Activated naive CD4-positive, alpha-beta T cell treated with anti-CD3 and anti-CD28 coated beads, Interleukin-2, amount 50 U/mL, for 24 hours (primary cell): ENCODE measurements at regions not wholly inside any gene's neighbourhood (a gene's known extent, or its start where the extent isn't known, plus 50 kb on each side); places are given as distances from the start of the nearest gene placed in this dataset.
A peak's percentile ranks its signal among the peaks of the same experiment; 100 is the strongest.

Source experiments
- H3K27ac Mint-ChIP-seq: one replicate; pipeline ENCODE4 v1.8.0; 2021; ENCODE audit warnings: mild to moderate bottlenecking, mixed read lengths
- H3K27me3 Mint-ChIP-seq: one replicate; pipeline ENCODE4 v1.8.0; 2021; ENCODE audit warnings: mixed read lengths
- H3K36me3 Mint-ChIP-seq: one replicate; pipeline ENCODE4 v1.8.0; 2021; ENCODE audit warnings: mixed read lengths
- H3K4me1 Mint-ChIP-seq: one replicate; pipeline ENCODE4 v1.8.0; 2021; ENCODE audit warnings: mixed read lengths
- H3K4me3 Mint-ChIP-seq: one replicate; pipeline ENCODE4 v1.8.0; 2021; ENCODE audit warnings: mild to moderate bottlenecking, mixed read lengths
- H3K9me3 Mint-ChIP-seq: one replicate; pipeline ENCODE4 v1.8.0; 2021; ENCODE audit warnings: mixed read lengths

DNA sequence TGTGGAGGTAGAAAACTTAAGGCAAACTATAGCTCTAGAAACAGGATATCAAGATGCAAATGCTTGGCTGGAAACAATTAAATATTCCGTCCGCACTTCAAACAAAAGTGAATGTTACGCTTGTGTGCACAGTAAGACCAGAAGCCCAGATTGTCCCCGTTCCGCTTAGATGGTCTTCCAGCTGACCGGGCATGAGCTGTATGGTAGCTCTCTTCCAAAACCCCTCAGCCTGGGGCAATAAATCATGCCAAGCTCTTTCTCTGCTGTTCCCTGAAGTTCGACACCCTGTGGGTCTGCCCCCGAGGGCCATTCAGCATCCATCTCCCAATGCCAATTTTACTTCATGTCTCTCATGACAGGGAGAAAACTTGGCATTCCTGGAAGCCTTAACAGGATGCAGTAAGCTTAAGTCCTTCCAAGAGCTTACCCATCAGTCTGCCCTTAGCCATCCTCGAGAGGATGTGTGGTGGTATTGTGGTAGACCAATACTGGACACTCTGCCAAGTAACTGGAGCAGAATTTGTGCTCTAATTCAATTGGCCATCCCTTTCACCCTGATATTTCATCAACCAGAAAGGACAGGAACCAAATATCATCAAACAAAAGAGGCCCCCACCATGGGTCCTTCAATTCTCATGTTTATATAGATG lies 70.7 kb upstream of the RANBP6 start:
- no peaks in the 10 kb centered on the region for H3K36me3 Mint-ChIP-seq
- H3K4me1 Mint-ChIP-seq = no peaks in the 10 kb centered on the region
- H3K27me3 Mint-ChIP-seq = no peaks in the 10 kb centered on the region
- H3K4me3 Mint-ChIP-seq = no peak overlapping the region
- no peak overlapping the region for H3K27ac Mint-ChIP-seq
- H3K9me3 Mint-ChIP-seq = no peaks in the 10 kb centered on the region

DNA sequence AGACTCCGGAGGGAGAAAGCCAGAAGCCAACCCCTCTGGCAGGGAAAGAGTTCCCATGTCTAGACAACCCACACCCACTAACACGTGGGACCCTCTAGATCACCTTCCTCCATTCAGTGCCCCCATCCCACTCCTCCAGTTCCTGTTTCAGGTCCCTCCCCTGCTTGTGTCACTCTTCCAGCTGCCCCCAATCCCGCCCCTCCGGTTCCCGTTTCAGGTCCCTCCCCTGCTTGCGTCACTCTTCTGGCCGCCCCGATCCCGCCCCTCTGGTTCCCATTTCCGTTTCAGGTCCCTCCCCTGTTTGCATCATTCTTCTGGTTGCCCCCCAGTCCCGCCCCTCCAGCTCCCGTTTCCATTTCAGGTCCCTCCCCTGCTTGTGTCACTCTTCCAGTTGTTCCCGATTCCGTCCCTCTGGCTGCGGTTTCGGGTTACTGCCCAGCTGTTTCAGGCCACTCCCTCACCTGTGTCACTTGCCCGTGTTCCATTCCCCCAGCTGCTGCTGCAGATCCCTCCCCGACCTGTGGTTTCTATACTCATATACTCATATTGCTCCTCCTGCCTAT lies 64.8 kb upstream of the RANBP6 start:
- H3K27ac Mint-ChIP-seq = peak overlapping the region; percentile 96
- no peaks in the 10 kb centered on the region for H3K9me3 Mint-ChIP-seq
- H3K4me3 Mint-ChIP-seq = peak overlapping the region; percentile 88
- peaks cover 17% of the 10 kb centered on the region for H3K4me1 Mint-ChIP-seq
- no peaks in the 10 kb centered on the region for H3K36me3 Mint-ChIP-seq
- H3K27me3 Mint-ChIP-seq = peaks cover 2% of the 10 kb centered on the region

DNA sequence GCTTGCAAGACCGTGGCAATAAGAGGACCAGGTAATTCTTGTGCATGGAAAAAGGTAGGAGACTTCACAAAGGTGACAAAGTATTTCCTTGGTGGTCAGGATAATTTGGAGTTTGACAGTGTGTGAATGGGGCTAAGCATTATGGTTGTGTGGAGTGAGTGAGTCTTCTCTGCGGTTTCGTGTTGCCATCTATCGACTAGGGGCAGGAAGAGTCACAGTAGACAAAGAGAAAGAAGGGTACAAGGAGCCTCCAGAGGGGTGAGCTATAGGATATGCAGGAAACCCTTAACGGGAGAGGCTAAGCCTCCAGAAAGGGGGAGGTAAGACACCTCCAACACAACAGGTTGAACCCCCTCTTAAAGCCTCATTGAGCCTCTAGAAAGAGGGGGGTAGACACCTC lies 64.0 kb upstream of the RANBP6 start:
- H3K36me3 Mint-ChIP-seq = no peaks in the 10 kb centered on the region
- H3K27ac Mint-ChIP-seq = no peak overlapping the region
- H3K27me3 Mint-ChIP-seq = peaks cover 2% of the 10 kb centered on the region
- H3K4me1 Mint-ChIP-seq = peaks cover 17% of the 10 kb centered on the region
- H3K4me3 Mint-ChIP-seq = peak overlapping the region; percentile 88
- no peaks in the 10 kb centered on the region for H3K9me3 Mint-ChIP-seq

GRCh38 chr9:6078382-6079105 lies 63.1 kb upstream of the RANBP6 start:
- Mint-ChIP-seq H3K9me3 (no peaks in the 10 kb centered on the region), H3K36me3 (no peaks in the 10 kb centered on the region), H3K27ac (no peak overlapping the region), H3K4me3 (no peak overlapping the region), H3K27me3 (peaks cover 2% of the 10 kb centered on the region), H3K4me1 (peaks cover 17% of the 10 kb centered on the region)

DNA sequence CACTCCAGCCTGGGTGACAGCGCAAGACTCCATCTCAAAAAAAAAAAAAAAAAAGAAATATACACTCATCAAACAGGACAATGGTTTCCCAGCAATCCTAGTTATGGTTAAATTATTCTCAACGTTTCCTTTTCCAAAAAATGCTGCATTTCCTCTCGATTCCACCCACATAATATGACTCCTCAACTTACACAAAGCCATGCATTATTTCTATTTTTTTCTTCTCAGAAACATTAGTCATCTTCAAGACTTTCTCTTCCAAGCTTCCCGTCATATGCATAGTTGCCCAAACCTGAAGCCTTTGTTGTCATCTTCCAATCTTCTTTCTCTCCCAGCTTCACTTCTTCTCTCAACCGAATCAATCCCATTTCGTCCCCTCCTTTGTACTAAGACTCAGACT lies 61.4 kb upstream of the RANBP6 start:
- peaks cover 2% of the 10 kb centered on the region for H3K27me3 Mint-ChIP-seq
- H3K9me3 Mint-ChIP-seq = no peaks in the 10 kb centered on the region
- H3K27ac Mint-ChIP-seq = no peak overlapping the region
- peaks cover 17% of the 10 kb centered on the region for H3K4me1 Mint-ChIP-seq
- H3K36me3 Mint-ChIP-seq = peaks cover 3% of the 10 kb centered on the region
- no peak overlapping the region for H3K4me3 Mint-ChIP-seq

DNA sequence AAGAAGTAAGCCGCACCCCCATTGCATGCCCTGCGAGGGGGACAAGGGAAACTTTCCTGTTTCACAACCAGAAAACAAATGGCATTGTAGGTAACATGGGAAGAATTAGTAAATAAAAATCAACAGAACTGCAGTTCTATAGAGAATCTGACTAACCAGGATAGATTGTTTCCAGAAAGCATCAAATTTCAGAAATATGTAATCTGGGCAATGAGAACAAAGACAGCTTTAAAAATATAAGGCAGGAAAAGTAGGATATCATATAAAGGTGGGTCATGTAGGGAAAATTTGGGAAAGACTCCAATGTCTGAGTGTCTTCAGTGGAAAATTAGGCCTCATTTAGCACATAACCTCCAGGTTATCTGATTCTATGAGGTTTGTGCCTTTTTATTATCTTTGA lies 58.3 kb upstream of the RANBP6 start:
- H3K27ac Mint-ChIP-seq = no peak overlapping the region
- H3K4me1 Mint-ChIP-seq = peaks cover 18% of the 10 kb centered on the region
- peaks cover 2% of the 10 kb centered on the region for H3K27me3 Mint-ChIP-seq
- peaks cover 2% of the 10 kb centered on the region for H3K9me3 Mint-ChIP-seq
- peaks cover 7% of the 10 kb centered on the region for H3K36me3 Mint-ChIP-seq
- H3K4me3 Mint-ChIP-seq = no peak overlapping the region

GRCh38 chr9:6072865-6073264 lies 57.4 kb upstream of the RANBP6 start:
- peaks cover 2% of the 10 kb centered on the region for H3K27me3 Mint-ChIP-seq
- no peak overlapping the region for H3K4me3 Mint-ChIP-seq
- peaks cover 8% of the 10 kb centered on the region for H3K36me3 Mint-ChIP-seq
- no peak overlapping the region for H3K27ac Mint-ChIP-seq
- H3K9me3 Mint-ChIP-seq = peaks cover 3% of the 10 kb centered on the region
- H3K4me1 Mint-ChIP-seq = peaks cover 25% of the 10 kb centered on the region

DNA sequence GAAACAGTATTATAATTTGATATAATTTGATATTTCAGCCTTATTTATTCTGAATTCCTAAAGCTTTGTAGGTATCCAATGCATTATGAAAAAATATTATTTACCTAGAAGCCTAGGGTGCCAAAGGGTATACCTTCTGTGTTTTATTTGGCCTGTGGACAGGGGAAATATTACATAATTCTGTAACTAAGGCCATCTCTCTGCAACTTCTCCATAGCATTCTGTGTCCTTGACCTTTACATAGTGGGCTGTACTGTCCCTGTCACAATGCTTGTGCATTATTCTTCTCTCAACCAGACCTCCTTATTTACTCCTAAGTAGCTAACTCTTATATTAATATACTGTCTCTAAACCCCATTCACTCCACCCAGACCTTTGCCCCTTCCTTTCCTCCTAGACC lies 57.0 kb upstream of the RANBP6 start:
- H3K36me3 Mint-ChIP-seq = peaks cover 9% of the 10 kb centered on the region
- peaks cover 2% of the 10 kb centered on the region for H3K27me3 Mint-ChIP-seq
- peaks cover 28% of the 10 kb centered on the region for H3K4me1 Mint-ChIP-seq
- H3K4me3 Mint-ChIP-seq = no peak overlapping the region
- peaks cover 4% of the 10 kb centered on the region for H3K9me3 Mint-ChIP-seq
- no peak overlapping the region for H3K27ac Mint-ChIP-seq

DNA sequence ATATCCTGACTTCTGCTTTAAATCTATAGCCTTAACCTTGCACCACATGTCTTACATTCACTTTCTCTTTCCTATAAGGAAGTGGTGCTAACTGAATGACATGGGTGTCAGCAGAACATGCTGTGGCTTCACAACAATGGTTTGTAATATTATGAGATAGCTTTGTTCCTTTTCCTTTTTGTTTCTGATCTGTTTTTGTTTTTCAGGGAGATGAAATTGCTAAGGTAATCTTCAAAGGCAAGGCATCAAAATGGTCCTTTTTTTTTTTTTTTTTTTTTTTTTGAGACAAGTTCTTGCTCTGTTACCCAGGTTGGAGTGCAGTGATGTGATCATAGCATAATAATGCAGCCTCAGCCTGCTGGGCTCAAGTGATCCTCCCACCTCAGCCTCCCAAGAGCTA lies 53.6 kb upstream of the RANBP6 start:
- Mint-ChIP-seq H3K9me3 (peaks cover 9% of the 10 kb centered on the region), H3K36me3 (peaks cover 13% of the 10 kb centered on the region), H3K27ac (peak overlapping the region; percentile 94), H3K27me3 (no peaks in the 10 kb centered on the region), H3K4me1 (peaks cover 28% of the 10 kb centered on the region), H3K4me3 (peak overlapping the region; percentile 80)

- Mint-ChIP-seq H3K36me3 (peaks cover 11% of the 10 kb centered on the region), H3K27ac (peak overlapping the region; percentile 11), H3K9me3 (peaks cover 9% of the 10 kb centered on the region), H3K4me1 (peaks cover 28% of the 10 kb centered on the region), H3K4me3 (no peak overlapping the region), H3K27me3 (no peaks in the 10 kb centered on the region)
Observed at GRCh38 chr9:6067426-6067825, 52.0 kb upstream of the RANBP6 start.
